Upper lobe of right lung (tissue), 1 donor: ENCODE measurements at regions not wholly inside any gene's neighbourhood (a gene's known extent, or its start where the extent isn't known, plus 50 kb on each side); places are given as distances from the start of the nearest gene placed in this dataset.

Experiments used
- ATAC-seq: fragments of 200-7000 bp; cut with Tn5 transposase; one replicate; pipeline ENCODE4 v1.9.1; 2020; ENCODE audit warnings: mild to moderate bottlenecking, moderate library complexity
- DNase-seq: peaks from one replicate; pipeline ENCODE4 v3.0.0-alpha.2; 2020
- H3K27ac ChIP-seq: fragments of 200-600 bp; one replicate; pipeline ENCODE4 v1.8.0; 2022
- H3K27me3 ChIP-seq: fragments of 200-600 bp; one replicate; pipeline ENCODE4 v1.8.0; 2022; ENCODE audit warnings: mild to moderate bottlenecking
- H3K36me3 ChIP-seq: fragments of 200-600 bp; one replicate; pipeline ENCODE4 v1.8.0; 2022
- H3K4me1 ChIP-seq: fragments of 200-600 bp; one replicate; pipeline ENCODE4 v1.8.0; 2022
- H3K4me3 ChIP-seq: fragments of 200-600 bp; one replicate; pipeline ENCODE4 v1.8.0; 2022; ENCODE audit warnings: mild to moderate bottlenecking
- H3K9me3 ChIP-seq: fragments of 200-600 bp; one replicate; pipeline ENCODE4 v1.8.0; 2022
- CTCF ChIP-seq: fragments of 200-600 bp; IDR thresholded peaks from one replicate; pipeline ENCODE4 v1.8.0; 2022; ENCODE audit warnings: antibody characterized with exemption
- intact Hi-C: fragments of 100-400 bp; cut with DNase I; formaldehyde crosslinking; loops from one replicate; pipeline ENCODE4 v1.11.0; 2022
- donor health status: DM: no; HTN: yes; CAD: no; lungs with severe emphysema.

- Histone ChIP-seq H3K4me3 (no peak overlapping the region), H3K9me3 (no peaks in the 10 kb centered on the region), H3K36me3 (no peaks in the 10 kb centered on the region), H3K27me3 (no peaks in the 10 kb centered on the region), H3K27ac (no peak overlapping the region), H3K4me1 (peaks cover 12% of the 10 kb centered on the region)
- intact Hi-C loops = no loop called here
- no peak for TF ChIP-seq CTCF
- no peak for ATAC-seq
- DNase-seq = no peak
These were observed 57.4 kb upstream of the LGALSL start for GRCh38 chr2:64396551-64396950.

DNA sequence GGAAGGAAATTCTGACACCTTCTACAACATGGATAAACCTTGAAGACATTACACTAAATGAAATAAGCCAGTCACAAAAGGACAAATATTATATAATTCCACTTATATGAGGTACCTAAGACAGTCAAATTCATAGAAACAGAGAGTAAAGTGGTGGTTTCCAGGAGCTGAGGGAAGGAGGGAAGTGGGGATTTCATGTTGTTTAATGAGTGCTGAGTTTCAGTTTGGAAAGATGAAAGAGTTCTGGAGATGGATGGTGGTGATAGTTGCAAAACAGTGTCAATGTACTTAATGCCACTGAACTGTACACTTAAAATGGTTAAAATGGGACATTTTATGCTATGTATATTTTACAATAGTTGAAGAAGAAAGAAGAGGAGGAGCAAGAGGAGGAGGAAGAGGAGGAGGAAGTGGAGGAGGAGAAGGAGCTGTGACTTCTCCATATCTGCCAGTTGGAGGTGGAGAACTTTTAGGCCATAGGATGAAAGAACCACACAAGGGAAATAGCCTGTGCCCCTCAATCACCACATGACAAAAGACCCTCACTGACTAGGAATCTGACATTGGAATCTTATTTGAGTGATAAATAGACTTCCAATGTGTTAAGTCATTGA is 55.3 kb upstream of the LGALSL start:
- Histone ChIP-seq H3K36me3 (no peaks in the 10 kb centered on the region), H3K27ac (no peak overlapping the region), H3K4me3 (no peak overlapping the region), H3K9me3 (no peaks in the 10 kb centered on the region), H3K27me3 (no peaks in the 10 kb centered on the region), H3K4me1 (peaks cover 26% of the 10 kb centered on the region)
- ATAC-seq (no peak), DNase-seq (no peak)
- TF ChIP-seq CTCF = no peak
- intact Hi-C loops = no loop called here

- DNase-seq (no peak), ATAC-seq (no peak)
- Histone ChIP-seq H3K36me3 (no peaks in the 10 kb centered on the region), H3K27ac (no peak overlapping the region), H3K4me3 (no peak overlapping the region), H3K9me3 (no peaks in the 10 kb centered on the region), H3K27me3 (no peaks in the 10 kb centered on the region), H3K4me1 (peaks cover 34% of the 10 kb centered on the region)
- intact Hi-C loops = no loop called here
- TF ChIP-seq CTCF = no peak
These were observed 54.4 kb upstream of the LGALSL start for GRCh38 chr2:64399521-64399920.

- H3K9me3 ChIP-seq = no peaks in the 10 kb centered on the region
- peaks cover 41% of the 10 kb centered on the region for H3K4me1 ChIP-seq
- H3K27me3 ChIP-seq = no peaks in the 10 kb centered on the region
- H3K36me3 ChIP-seq = no peaks in the 10 kb centered on the region
- intact Hi-C loops = no loop called here
- H3K27ac ChIP-seq = no peak overlapping the region
- H3K4me3 ChIP-seq = no peak overlapping the region
- no peak for TF ChIP-seq CTCF
- DNase-seq = no peak
- no peak for ATAC-seq
These were observed 53.7 kb upstream of the LGALSL start for GRCh38 chr2:64400105-64400728.

DNA sequence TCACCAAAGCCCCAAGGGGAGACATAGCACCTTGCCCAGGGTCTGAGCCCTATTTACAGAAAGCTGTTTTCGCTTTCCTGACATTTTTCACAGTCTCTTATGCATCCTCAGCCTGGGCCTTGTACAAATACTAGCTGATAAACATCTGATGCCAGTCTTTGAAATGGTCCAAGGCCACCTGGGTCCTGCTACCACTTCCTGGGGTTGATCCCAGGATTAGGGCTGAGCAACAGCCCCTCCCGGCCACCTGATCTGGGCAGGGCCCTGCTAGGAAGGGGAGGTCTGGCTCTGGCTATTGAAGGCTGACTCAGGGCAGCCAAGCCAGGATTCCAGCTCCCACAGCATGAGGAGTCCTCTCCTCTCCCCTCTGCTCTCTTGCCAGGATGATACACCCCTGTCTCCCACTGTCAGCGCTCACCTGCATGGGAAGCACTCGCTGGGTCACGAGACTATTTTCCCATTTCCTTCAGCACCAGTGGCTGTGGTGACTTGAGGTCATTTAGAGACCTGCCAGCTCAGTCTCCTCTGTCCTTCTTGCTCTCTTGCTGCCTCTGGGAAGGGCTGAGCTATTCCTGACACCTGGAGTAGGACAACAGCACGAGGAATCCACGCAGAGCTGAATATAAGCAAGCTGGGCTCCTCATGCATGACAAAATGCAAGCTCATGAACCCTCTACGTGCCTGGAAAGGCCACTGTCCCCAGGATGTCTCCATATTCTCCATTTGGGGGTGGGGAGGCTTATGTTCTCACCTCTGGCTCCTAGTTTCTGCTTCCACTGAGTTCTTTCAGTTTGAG is 53.0 kb upstream of the LGALSL start:
- TF ChIP-seq CTCF = no peak
- Histone ChIP-seq H3K4me1 (peaks cover 47% of the 10 kb centered on the region), H3K27ac (peak overlapping the region; percentile 28), H3K36me3 (no peaks in the 10 kb centered on the region), H3K4me3 (no peak overlapping the region), H3K9me3 (no peaks in the 10 kb centered on the region), H3K27me3 (no peaks in the 10 kb centered on the region)
- ATAC-seq (peak; percentile 2), DNase-seq (no peak)
- intact Hi-C loops = no loop called here
